WTC11 (cell line): ENCODE measurements at regions not wholly inside any gene's neighbourhood (a gene's known extent, or its start where the extent isn't known, plus 50 kb on each side); places are given as distances from the start of the nearest gene placed in this dataset.

ENCODE experiments used
- AFF4 ChIP-seq: sonication (generic); formaldehyde crosslinking; IDR thresholded peaks from 2 replicates; pipeline ENCODE4 v1.8.1; 2023; ENCODE audit warnings: mild to moderate bottlenecking, missing genetic modification reagents, borderline replicate concordance
- ARID4B ChIP-seq: sonication (generic); formaldehyde crosslinking; IDR thresholded peaks from 2 replicates; pipeline ENCODE4 v1.8.0; 2023; ENCODE audit warnings: missing genetic modification reagents, mild to moderate bottlenecking, borderline replicate concordance
- CDX4 ChIP-seq: fragments of 250-450 bp; sonication (Bioruptor Pico); IDR thresholded peaks from 2 replicates; pipeline ENCODE4 v1.9.0; 2021; ENCODE audit warnings: moderate library complexity, mild to moderate bottlenecking, inconsistent platforms, borderline replicate concordance
- CREB1 ChIP-seq: sonication (generic); formaldehyde crosslinking; IDR thresholded peaks from 2 replicates; pipeline ENCODE4 v1.8.0; 2023; ENCODE audit warnings: mild to moderate bottlenecking, missing genetic modification reagents
- CTCF ChIP-seq: fragments of 200-600 bp; IDR thresholded peaks from 2 replicates; pipeline ENCODE4 v1.8.0; 2022; ENCODE audit warnings: antibody characterized with exemption
- FOXJ3 ChIP-seq: sonication (generic); formaldehyde crosslinking; IDR thresholded peaks from 2 replicates; pipeline ENCODE4 v1.9.0; 2021; ENCODE audit warnings: missing genetic modification reagents, mild to moderate bottlenecking, borderline replicate concordance
- IRF1 ChIP-seq: sonication (generic); formaldehyde crosslinking; IDR thresholded peaks from 2 replicates; pipeline ENCODE4 v1.8.0; 2023; ENCODE audit warnings: missing genetic modification reagents
- MAX ChIP-seq: sonication (generic); formaldehyde crosslinking; IDR thresholded peaks from 2 replicates; pipeline ENCODE4 v1.8.0; 2022; ENCODE audit warnings: mild to moderate bottlenecking, missing genetic modification reagents
- NFATC4 ChIP-seq: fragments of 250-450 bp; sonication (Bioruptor Pico); IDR thresholded peaks from 2 replicates; pipeline ENCODE4 v1.9.0; 2021; ENCODE audit warnings: mild to moderate bottlenecking
- NFYB ChIP-seq: sonication (generic); formaldehyde crosslinking; conservative IDR thresholded peaks from 2 replicates; pipeline ENCODE4 v1.8.0; 2022; ENCODE audit warnings: low read depth, missing genetic modification reagents
- NR1H2 ChIP-seq: sonication (generic); formaldehyde crosslinking; IDR thresholded peaks from 2 replicates; pipeline ENCODE4 v1.9.0; 2021; ENCODE audit warnings: mild to moderate bottlenecking, moderate library complexity, missing genetic modification reagents
- SP1 ChIP-seq: sonication (generic); formaldehyde crosslinking; conservative IDR thresholded peaks from 2 replicates; pipeline ENCODE4 v1.8.1; 2022; ENCODE audit warnings: missing genetic modification reagents

- no peak for TF ChIP-seq CTCF
- no peak for TF ChIP-seq MAX (CRISPR knock-in tag)
- TF ChIP-seq FOXJ3 (CRISPR knock-in tag), result no peak
- no peak for TF ChIP-seq NFYB
- no peak for TF ChIP-seq NR1H2
- no peak for TF ChIP-seq CDX4 (CRISPR knock-in tag)
- no peak for TF ChIP-seq CREB1 (CRISPR knock-in tag)
- no peak for TF ChIP-seq NFATC4 (CRISPR knock-in tag)
- no peak for TF ChIP-seq ARID4B (CRISPR knock-in tag)
- no peak for TF ChIP-seq SP1 (CRISPR knock-in tag)
- TF ChIP-seq AFF4, result no peak
- no peak for TF ChIP-seq IRF1
Observed at GRCh38 chr1:4594286-4594991, 60.0 kb upstream of the AJAP1 start.
